ENCODE measurements at regions not wholly inside any gene's neighbourhood (a gene's known extent, or its start where the extent isn't known, plus 50 kb on each side); places are given as distances from the start of the nearest gene placed in this dataset.

- DNase-seq, result no peak
These were observed 200.1 kb downstream of the NDFIP2 start for GRCh38 chr13:79681069-79681468.

DNA sequence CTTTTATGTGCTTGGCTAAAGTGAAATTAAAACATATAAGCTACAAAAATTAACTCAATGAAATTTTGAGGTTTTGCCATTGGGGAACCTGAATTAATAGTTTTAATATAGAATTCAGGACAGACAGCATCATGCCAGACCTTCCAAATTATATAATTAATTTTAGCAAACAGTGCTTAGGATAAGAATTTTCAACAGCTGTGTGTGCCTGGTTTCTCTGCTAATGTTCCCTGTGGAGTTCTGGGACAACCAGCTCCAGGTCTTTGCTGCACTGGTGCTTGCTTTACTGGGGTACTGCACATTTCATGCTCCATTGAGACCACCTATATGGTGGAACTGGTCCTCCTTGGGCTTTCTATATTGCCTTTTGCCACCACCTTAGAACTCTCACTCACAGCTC lies 199.5 kb downstream of the NDFIP2 start:
- DNase-seq, result no peak

GRCh38 chr13:79679334-79679733 lies 198.4 kb downstream of the NDFIP2 start:
- peak; percentile 13 to 76 for DNase-seq

- no peak for DNase-seq
These were observed 197.1 kb downstream of the NDFIP2 start for GRCh38 chr13:79678100-79678499.

DNA sequence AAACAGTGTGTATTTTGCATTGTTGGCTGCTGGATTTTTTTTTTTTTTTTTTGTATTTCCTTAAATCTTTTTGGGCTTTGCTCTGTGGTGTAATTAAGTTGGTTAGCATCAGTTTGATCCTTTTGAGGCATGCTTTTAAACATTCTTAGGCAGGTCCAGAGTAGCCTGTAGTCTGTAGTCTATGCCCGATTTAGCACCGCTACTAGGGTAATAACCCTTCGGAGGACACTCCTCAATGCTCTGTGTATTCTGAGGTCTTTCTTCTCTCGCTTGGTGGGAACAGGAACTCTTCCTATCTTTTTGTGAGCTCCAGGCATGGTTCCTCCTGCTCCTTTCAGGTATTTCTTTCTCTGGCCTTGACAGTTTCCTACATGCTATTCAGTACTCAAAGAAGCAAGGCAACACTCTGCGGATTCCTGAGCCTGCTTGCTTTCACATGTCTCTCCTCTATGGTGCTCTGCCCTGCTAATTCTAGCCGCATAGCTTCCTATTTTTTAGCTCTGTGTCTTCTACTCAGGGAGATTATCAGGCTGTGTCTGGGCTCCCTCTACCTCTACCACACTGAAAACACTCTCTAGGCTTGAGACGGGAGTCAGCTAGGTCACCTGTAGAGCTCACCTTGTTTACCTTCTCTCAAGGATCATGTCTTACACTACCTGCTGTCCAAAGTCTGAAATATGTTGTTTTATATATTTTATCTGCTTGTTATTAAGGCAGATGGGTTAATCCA lies 195.1 kb downstream of the NDFIP2 start:
- DNase-seq, result no peak

GRCh38 chr13:79674765-79675515 lies 194.0 kb downstream of the NDFIP2 start:
- no peak for DNase-seq

DNA sequence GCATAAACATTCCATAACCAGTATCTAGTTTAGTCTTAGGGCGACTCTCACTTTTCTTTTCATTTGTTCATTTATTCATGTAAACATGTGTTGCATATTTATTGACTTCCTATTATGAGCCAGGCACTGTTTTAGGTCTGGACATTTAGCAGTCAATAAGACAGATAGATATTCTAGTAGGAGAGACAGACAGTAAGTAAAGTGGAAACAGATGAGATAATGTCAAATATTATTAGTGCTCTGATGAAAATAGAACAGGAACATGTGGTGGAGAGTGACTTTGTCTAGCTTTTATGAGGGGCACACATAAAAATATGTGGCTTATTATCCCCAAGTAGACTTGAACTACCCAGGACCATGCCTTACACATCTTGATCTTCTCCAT lies 193.0 kb downstream of the NDFIP2 start:
- DNase-seq, result no peak

DNA sequence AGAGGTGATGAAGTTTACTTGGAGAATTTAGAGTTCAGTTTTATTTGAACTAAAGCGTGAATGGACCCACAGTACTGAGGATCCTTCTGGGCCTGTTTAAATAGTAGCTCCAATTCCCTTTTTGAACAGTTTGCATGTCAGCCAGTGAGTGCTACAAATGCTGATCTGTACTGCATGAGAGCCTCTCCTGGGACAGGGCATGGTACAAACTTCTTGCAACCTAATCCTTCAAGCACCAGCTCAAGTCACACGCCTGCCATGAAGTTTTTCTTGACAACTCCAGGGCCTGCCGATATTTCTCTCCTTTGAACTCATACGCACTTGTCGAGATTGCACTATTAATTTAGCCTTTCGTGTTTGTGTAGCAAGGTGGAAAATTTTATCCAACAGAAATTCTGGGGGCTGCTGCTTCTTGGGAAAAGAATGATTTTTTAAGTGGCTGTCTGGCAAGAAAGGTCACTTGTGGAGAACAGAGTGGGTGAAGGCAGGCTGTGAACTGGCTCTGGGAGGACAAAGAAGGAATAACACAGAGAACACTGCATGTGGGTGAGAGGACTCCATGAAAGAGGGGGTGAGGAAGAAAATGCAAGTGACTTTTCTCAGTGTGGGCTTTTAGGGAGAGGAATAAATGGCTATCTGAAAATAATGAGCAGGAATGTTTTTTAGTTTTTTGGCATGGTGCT lies 192.5 kb downstream of the NDFIP2 start:
- DNase-seq, result no peak

DNA sequence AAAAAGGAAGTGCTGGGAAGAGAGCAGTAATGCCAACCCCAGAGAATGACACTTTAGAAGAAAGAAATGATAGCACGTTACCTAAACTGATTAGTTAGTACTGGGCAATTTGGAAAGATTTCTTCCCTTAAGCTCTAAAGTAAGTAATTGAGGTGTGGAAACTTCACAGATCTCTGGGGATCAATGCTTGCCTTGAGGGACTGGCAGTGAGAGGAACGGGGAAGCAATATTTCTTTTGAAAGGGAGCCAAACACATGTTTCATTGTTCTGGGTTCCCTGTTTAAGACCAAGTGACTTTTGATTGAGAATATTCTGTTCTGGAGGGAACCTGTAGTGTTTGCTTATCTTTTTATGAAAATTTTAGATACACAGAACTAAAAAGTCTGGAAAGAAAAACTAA lies 190.5 kb downstream of the NDFIP2 start:
- DNase-seq, result no peak

GRCh38 chr13:79668201-79668752 lies 187.3 kb downstream of the NDFIP2 start:
- DNase-seq, result no peak

DNA sequence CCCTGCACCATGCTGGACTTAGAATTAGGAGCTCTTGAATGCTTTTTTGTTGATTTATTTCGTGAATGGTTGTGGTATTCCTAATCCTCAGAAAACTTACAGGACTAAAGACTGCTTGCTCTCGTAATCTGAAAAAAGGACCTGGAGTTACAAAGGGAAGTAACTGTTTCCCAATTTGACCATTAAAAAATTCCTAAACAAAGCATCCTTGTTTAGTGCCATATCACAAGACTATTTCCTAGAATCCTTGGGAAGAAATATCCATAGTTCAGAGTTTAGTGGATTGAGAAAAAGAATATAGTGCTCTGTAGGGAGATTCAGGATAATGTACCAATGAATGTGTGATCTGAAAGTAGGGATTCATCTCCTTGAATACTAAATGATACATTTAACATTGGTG lies 186.8 kb downstream of the NDFIP2 start:
- DNase-seq, result no peak

- no peak for DNase-seq
These were observed 183.2 kb downstream of the NDFIP2 start for GRCh38 chr13:79663977-79664636.

DNA sequence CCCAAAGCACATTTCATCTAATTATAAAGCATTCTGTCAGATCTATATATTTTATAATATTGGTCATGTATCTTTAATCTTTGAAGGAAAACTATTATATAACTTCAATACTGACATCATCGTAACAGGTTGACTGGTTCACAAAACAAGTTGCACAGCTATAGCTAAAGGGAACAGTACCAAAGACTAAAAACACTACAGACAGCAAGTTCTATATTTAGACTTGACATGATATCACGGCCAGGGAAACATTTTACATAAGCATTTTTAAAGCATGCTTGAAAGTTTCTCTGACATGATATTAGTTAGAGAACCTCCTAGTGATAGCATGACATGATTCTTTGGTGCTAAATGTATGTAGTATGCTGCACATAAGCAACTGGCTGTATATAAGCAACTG lies 182.5 kb downstream of the NDFIP2 start:
- no peak for DNase-seq

GRCh38 chr13:79662882-79663281 lies 181.9 kb downstream of the NDFIP2 start:
- DNase-seq, result no peak

GRCh38 chr13:79660361-79660760 lies 179.4 kb downstream of the NDFIP2 start:
- DNase-seq, result no peak

DNA sequence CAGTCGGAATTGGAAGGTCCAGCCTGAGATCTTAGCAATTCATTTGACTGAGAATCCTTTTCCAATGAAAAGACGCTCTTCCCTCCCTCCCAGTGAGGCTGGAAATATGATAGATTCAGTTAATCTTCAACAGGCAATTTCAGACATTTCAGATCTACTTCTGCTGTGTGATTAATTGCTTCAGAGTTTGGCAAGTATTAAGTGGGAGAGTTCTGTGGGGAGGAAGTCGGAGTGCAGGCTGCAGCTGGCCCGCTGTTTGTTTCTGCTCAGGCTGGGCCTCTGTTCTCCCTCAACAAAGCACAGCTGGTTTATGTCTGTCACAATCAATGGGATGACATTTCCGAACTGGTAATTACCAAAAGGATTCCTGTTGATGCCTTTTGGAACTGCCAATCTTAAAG lies 178.2 kb downstream of the NDFIP2 start:
- no peak for DNase-seq

DNA sequence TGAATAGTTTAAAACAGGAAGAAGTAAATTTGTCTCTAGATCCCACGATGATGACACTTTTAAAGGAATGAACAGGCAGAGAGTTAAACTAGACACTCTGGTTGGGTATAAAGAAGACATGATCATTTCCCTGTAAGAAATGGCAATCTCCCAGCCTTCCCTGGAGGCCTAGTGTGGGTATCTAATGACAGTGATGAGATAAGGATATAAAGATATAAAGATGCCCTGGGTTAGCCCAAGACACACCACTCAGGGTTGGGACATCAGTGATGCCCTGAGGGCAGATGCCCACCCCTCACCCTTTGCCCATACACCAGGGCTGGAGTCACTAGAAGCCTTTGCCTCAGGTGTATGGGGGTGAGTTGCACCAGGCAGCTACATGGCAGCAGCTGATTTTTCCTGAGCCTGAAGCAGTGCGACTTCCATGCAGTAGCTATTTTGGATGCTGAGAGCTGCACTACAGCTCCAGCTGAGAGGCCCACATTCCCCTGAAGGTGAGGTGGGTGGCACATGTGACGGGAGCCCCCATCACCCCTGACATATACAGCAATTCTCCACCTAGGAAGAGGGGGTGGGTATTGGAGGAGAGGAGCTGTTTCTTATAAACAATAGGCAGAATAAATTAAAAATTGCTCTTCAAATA lies 177.5 kb downstream of the NDFIP2 start:
- DNase-seq, result no peak

DNA sequence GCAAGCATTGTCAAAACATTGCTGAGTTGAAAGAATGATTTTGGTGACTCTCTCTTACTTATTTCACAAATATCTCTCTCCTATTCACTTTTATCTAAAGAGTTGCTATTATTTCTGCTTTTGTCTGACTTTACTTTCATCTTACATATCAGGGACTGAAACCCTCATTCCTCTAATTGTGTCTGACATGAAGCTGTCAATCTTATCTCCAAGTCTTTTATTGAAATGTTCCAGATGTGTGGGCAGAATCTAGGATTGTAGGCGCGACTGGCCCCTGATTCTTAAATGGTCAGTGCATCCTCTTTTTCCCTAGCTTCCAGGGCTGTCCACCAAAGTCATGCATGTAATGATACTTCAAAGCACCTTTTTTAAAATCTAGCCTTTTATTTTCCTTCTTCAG lies 174.6 kb downstream of the NDFIP2 start:
- DNase-seq, result no peak

- DNase-seq, result no peak
These were observed 173.6 kb downstream of the NDFIP2 start for GRCh38 chr13:79654520-79654919.

DNA sequence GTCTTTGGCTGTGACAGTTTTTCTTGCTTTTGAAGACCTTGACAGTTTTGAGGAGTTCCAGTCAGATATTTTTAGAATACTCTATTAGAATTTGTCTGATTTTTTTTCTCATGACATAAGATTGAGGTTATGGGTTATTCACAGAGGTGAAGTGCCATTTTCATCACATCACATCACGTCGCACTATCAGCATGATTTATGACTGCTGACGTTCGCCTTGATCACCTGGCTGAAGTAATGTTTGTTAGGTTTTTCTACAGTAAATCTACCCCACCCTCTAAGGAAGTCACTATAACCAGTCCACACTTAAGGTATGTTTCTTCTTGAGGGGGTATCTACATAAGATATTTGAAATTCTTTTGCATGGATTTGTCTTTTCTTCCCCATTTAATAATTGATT lies 169.7 kb downstream of the NDFIP2 start:
- DNase-seq, result no peak

DNA sequence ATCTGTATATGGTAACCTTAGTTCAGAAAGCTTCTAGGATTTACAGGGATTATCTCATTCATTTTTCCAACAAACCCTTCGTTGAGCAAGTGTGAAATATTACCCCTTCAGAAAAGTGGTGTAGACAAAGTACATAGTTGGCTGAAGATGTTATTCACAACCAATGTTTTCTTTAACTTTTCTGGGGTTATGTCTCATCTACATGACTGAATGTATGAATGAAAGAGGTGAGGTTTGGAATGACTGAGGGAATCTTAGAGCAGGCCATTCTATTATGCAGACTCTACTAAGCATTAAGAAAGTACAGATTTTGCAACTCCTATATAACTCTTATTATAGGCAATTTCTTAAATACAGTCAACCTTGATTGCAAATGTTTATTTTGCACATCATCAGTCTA lies 167.2 kb downstream of the NDFIP2 start:
- DNase-seq, result no peak

DNA sequence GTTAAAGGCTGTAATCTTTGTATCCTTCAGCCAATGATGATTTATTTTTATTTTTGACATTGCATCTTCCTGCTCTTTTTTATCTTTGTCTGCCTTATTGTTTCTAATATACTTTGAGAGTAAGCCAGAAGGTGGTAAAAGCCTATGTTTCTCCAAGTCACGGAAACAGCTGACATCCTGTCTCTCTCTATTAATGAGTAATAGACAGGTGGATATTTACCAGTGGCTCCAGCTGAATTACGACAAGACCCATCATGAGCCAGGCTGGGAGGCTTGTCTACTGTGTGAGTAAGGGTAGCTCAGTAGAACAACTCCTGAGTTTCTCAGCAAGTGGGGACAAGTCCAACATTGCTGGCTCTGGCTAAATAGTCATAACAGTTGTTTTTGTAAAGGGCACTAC lies 166.6 kb downstream of the NDFIP2 start:
- no peak for DNase-seq

DNA sequence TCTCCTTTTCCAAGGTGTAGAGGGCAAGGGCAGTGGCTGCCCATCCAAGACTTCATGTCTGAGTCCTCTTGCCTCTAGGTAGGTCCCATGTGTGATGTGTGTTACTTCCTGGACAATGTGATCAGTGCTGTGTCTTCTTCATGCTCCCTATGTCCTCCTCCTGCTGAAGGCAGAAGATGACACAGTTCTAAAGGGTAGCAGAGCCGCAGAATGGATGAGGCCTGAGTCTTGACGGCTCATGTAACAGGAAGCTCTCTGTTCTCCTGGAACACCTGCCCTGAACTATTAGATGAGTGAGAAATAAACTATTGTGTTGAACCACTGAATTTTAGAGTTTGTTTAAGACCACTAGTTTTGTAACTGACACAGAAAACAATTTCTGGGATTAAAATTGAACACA lies 165.9 kb downstream of the NDFIP2 start:
- no peak for DNase-seq
